ENCODE measurements at regions not wholly inside any gene's neighbourhood (a gene's known extent, or its start where the extent isn't known, plus 50 kb on each side); places are given as distances from the start of the nearest gene placed in this dataset.

- TF ChIP-seq CTCF (IDR thresholded peaks at IDR 0.05; ENCODE audit: insufficient read depth, missing control alignments): no peak
- DNase-seq (ENCODE audit: insufficient read length, low spot score): no peak
- FAIRE-seq: no peak
Observed at GRCh38 chr6:166862978-166863530, 93.3 kb downstream of the RNASET2 start.

- no peak for DNase-seq (ENCODE audit: insufficient read length, low spot score)
- no peak for FAIRE-seq
- TF ChIP-seq CTCF (IDR thresholded peaks at IDR 0.05; ENCODE audit: insufficient read depth, missing control alignments): no peak
Observed at GRCh38 chr6:166862287-166862977, 93.9 kb downstream of the RNASET2 start.

- DNase-seq (ENCODE audit: insufficient read length, low spot score) (no peak), FAIRE-seq (no peak)
- no peak for TF ChIP-seq CTCF (IDR thresholded peaks at IDR 0.05; ENCODE audit: insufficient read depth, missing control alignments)
Observed at GRCh38 chr6:166861961-166862286, 94.4 kb downstream of the RNASET2 start.

GRCh38 chr6:166861304-166861703 is 95.0 kb downstream of the RNASET2 start:
- no peak for FAIRE-seq
- no peak for TF ChIP-seq CTCF (IDR thresholded peaks at IDR 0.05; ENCODE audit: insufficient read depth, missing control alignments)
- no peak for DNase-seq (ENCODE audit: insufficient read length, low spot score)

GRCh38 chr6:166860392-166860791 is 96.0 kb downstream of the RNASET2 start:
- DNase-seq (ENCODE audit: insufficient read length, low spot score): no peak
- no peak for TF ChIP-seq CTCF (IDR thresholded peaks at IDR 0.05; ENCODE audit: insufficient read depth, missing control alignments)

DNA sequence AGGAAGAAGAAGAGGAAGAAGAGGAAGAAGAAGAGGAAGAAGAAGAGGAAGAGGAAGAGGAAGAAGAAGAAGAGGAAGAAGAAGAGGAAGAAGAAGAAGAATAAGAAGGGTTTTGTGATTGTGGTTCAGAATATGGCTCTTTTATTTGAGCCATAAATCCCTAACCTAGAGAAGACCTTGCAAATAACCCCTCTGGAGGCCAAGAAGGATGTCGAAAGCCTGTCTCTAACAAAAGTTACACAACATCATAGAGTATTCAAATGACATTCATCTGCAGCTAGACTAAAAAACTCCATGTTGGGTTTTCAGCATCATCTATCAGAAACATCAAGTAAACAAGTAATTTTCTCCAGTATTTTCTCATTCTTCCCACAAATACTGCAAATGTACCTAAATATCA is 100.9 kb downstream of the RNASET2 start:
- FAIRE-seq: no peak
- no peak for DNase-seq (ENCODE audit: insufficient read length, low spot score)
- no peak for TF ChIP-seq CTCF (IDR thresholded peaks at IDR 0.05; ENCODE audit: insufficient read depth, missing control alignments)

More at GRCh38 chr6:166860392-166860791, 96.0 kb downstream of the RNASET2 start:
- FAIRE-seq: no peak
